ENCODE measurements at regions not wholly inside any gene's neighbourhood (a gene's known extent, or its start where the extent isn't known, plus 50 kb on each side); places are given as distances from the start of the nearest gene placed in this dataset.

GRCh38 chr20:19017104-19017690 is 195.2 kb upstream of the SLC24A3 start:
- no peak for TF ChIP-seq CTCF (IDR thresholded peaks at IDR 0.05; ENCODE audit: low read depth, low read length)
- TF ChIP-seq EZH2phosphoT487 (IDR thresholded peaks at IDR 0.05; ENCODE audit: low read depth): no peak

All from OCI-LY3 (cell line).